ENCODE measurements at regions not wholly inside any gene's neighbourhood (a gene's known extent, or its start where the extent isn't known, plus 50 kb on each side); places are given as distances from the start of the nearest gene placed in this dataset.

- intact Hi-C loops (cut with DNase I) = no loop called here
- H3K9me3 ChIP-seq = no peaks in the 10 kb centered on the region
- ATAC-seq (no peak), DNase-seq (no peak)
- H3K36me3 ChIP-seq (ENCODE audit: insufficient read depth in 1 of 2, low read depth in 1 of 2) = no peaks in the 10 kb centered on the region
- no peak overlapping the region for H3K27ac ChIP-seq
- 73 to 80% (median 80%) methylated on average over 12 of the region's 12 CpGs for WGBS, 3 donors
- peaks cover 0 to 18% (median 2%) of the 10 kb centered on the region in 3 donors for H3K27me3 ChIP-seq (ENCODE audit: insufficient read depth in 3 of 3, low read length in 2 of 3)
- TF ChIP-seq CTCF (IDR thresholded peaks at IDR 0.05) = no peak
- H3K4me3 ChIP-seq = no peak overlapping the region
- H3K4me1 ChIP-seq = no peaks in the 10 kb centered on the region
Measured at GRCh38 chr6:168156742-168157265, 77.8 kb upstream of the FRMD1 start.

GRCh38 chr6:168155821-168156741, 77.1 kb upstream of the FRMD1 start:
- H3K27me3 ChIP-seq (ENCODE audit: insufficient read depth in 3 of 3, low read length in 2 of 3) = peaks cover 0 to 17% (median 2%) of the 10 kb centered on the region in 3 donors
- ATAC-seq (no peak), DNase-seq (no peak)
- no peaks in the 10 kb centered on the region for H3K4me1 ChIP-seq
- H3K27ac ChIP-seq = no peak overlapping the region
- H3K4me3 ChIP-seq = no peak overlapping the region
- WGBS, 3 donors = 85 to 90% (median 87%) methylated on average over 23 to 24 of the region's 24 CpGs
- no peaks in the 10 kb centered on the region for H3K9me3 ChIP-seq
- no peak for TF ChIP-seq CTCF (IDR thresholded peaks at IDR 0.05)
- H3K36me3 ChIP-seq (ENCODE audit: insufficient read depth in 1 of 2, low read depth in 1 of 2) = no peaks in the 10 kb centered on the region
- intact Hi-C loops (cut with DNase I) = no loop called here

- 86 to 96% (median 94%) methylated on average over 5 of the region's 5 CpGs for WGBS, 3 donors
- DNase-seq (no peak), ATAC-seq (no peak)
- intact Hi-C loops (cut with DNase I) = no loop called here
- no peak overlapping the region for H3K4me3 ChIP-seq
- no peaks in the 10 kb centered on the region for H3K36me3 ChIP-seq (ENCODE audit: insufficient read depth in 1 of 2, low read depth in 1 of 2)
- no peaks in the 10 kb centered on the region for H3K4me1 ChIP-seq
- H3K27ac ChIP-seq = no peak overlapping the region
- peaks cover 0 to 22% (median 2%) of the 10 kb centered on the region in 3 donors for H3K27me3 ChIP-seq (ENCODE audit: insufficient read depth in 3 of 3, low read length in 2 of 3)
- no peaks in the 10 kb centered on the region for H3K9me3 ChIP-seq
- TF ChIP-seq CTCF (IDR thresholded peaks at IDR 0.05) = no peak
Measured at GRCh38 chr6:168155193-168155592, 76.2 kb upstream of the FRMD1 start.

- Histone ChIP-seq H3K9me3 (no peaks in the 10 kb centered on the region), H3K27ac (no peak overlapping the region), H3K36me3 (ENCODE audit: insufficient read depth in 1 of 2, low read depth in 1 of 2) (no peaks in the 10 kb centered on the region), H3K4me3 (no peak overlapping the region), H3K27me3 (ENCODE audit: insufficient read depth in 3 of 3, low read length in 2 of 3) (peaks cover 0 to 22% (median 2%) of the 10 kb centered on the region in 3 donors), H3K4me1 (no peaks in the 10 kb centered on the region)
- DNase-seq (no peak), ATAC-seq (no peak)
- intact Hi-C loops (cut with DNase I) = no loop called here
- 57 to 90% (median 60%) methylated on average over 7 of the region's 7 CpGs for WGBS, 3 donors
- no peak for TF ChIP-seq CTCF (IDR thresholded peaks at IDR 0.05)
Measured at GRCh38 chr6:168154263-168154917, 75.4 kb upstream of the FRMD1 start.
